Suppressor macrophage (primary cell): ENCODE measurements at regions not wholly inside any gene's neighbourhood (a gene's known extent, or its start where the extent isn't known, plus 50 kb on each side); places are given as distances from the start of the nearest gene placed in this dataset.

ENCODE experiments used
- DNase-seq, 4 experiments: peaks; one replicate each; pipeline ENCODE4 v3.0.0-alpha.2; 2020 to 2022

DNA sequence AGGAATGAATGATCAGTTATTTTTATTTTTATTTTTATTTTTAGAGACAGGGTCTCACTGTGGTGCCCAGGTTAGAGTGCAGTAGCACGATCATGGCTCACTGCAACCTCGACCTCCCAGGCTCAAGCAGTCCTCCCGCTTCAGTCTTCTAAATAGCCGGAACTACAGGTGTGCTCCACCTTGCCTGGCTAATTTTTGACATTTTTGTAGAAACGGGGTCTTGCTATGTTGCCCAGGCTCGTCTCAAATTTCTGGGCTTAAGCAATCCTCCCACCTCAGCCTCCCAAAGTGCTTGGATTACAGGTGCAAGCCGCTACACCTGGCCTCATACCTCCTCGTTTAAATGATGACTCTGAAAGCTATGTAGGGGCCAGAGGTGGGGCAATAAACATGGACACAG lies 706.0 kb downstream of the MED13L start:
- DNase-seq, result no peak

DNA sequence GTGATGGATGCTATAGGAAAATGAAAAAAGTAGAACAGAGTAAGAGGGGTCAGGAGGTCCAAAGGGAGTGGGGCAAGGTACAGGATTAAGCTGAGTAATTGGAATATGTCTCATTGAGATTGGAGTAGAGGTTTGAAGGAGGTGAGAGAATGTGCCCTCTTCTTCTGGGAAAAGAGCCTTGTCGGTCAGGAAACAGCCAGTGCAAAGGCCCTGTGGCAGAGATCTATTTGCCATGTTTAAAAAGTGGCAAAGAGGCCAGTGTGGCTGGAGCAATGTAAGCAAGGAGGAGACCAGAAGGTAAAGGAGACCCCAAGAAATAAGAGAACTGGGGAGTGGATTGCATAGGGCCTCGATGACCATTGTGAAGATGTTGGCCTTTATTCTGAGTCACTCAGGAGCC lies 706.5 kb downstream of the MED13L start:
- DNase-seq, result no peak

DNA sequence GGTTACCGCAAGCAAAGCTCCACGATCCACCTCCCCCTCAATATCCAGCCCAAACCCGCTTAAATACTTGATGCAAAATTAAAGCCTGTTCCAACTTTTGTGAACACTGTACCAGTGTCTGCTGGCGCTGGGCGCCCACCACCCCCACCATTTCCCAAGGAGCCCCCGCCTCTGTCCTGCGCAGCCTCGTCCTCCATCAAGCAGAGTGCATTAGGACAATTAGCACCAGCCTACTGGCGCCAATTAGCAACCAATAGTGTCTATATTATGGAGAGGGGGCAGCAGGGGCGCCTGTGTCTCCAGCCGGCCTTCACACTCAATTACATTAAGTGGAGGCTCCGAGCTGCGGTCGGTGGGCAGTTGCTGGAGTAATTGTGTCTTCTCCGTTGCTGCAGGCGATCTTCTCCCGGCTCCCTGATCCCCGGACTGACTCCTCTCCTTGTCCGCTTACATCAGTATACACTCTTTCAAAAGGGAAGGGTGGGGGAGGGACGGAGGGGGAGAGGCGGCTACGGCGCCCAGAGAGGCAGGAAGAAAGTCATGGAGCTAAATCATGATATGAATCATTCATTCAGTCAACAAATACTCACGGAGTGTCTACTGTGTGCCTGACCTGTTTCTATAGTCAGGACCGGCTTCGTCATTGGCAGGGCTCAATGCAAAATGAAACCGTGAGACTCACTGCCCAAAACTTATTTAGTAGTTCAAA lies 707.3 kb downstream of the MED13L start:
- no peak for DNase-seq

DNA sequence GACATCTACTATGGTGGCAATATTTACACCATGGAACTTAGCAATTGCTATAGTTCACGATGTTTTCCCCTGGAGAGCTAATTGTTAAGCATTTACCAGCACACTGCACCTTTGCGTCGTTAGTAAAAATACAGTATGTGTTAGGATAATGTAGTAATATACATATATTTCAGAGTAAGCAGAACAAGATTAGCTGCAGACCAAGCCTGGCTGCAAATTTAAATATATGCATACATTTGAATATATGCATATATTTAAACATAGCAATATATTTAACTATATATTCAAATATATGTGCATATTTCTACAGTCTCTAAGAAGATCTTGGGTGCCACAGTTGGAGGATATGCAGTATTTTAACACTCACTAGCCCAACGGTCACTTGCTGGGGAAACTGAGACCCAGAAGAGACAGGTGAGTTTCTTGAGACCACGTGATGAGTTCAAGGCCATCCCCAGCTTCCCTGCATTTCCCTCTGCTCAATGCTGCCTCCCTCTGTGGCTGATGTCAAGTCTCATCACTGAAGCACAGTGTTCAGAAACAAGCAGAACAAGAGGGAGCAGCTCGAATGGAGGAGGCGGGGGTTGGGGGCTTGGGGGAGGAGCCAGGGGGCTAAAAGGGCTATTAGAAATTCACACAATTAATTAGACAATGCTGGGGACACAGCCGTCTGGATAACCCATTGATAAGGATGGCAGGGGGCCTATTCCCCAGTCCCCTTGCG lies 708.0 kb downstream of the MED13L start:
- no peak for DNase-seq

DNA sequence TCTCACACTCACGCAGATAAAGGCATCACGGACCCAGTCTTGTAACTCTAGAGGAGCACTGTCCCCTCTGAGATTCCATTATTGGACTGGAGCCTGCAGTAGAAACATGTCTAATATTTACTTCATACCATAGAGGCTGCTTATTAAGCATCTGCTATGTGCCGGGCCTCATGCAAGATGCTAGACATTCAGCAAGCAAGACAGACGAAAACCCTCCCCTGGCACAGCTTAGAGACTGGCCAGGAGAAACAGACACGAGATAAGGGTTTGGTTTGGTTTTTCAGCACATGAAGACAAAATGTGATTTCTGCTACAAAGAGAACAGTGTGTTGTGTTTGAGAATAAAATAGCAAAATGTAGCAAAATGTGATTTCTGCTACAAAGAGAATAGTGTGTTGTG lies 719.2 kb downstream of the MED13L start:
- no peak for DNase-seq

DNA sequence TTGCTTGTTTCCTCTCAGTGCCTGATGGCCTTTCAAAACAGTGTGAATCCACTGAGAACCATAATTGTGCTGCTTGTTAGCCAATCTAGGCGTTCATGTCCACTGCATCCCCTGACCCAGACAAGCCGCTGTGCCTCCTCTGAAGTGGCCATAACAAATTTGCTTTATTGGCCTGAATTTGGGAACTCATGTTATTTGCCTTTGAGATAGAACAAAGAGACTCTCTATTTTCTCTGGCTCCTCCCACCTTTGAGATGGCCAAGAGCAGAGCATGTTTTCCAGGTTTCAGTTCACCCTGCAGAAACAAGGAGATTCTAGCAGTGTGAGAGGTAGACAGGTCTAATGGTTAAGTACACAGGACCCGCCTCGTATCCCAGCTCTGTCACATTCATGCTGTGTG lies 723.9 kb downstream of the MED13L start:
- DNase-seq, result no peak

DNA sequence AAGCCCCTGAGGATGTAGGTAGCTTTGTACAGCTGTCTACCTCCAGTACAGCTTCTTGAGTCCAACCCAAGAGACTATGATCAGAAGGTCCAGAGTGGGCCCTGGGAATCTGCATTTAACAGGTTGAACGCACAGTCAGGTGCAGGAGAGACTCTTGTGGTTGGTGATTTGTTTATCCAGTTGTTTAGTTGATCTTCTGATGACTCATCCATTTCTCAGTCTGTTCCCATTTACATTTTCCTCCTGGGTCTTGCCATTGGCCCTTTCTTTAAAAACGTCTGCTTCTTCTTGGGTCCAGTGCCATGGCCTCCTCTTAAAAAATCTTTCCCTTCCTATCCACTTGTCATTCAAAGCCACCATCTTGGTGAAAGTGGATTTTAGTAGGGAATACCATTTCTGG lies 734.2 kb downstream of the MED13L start:
- no peak for DNase-seq

DNA sequence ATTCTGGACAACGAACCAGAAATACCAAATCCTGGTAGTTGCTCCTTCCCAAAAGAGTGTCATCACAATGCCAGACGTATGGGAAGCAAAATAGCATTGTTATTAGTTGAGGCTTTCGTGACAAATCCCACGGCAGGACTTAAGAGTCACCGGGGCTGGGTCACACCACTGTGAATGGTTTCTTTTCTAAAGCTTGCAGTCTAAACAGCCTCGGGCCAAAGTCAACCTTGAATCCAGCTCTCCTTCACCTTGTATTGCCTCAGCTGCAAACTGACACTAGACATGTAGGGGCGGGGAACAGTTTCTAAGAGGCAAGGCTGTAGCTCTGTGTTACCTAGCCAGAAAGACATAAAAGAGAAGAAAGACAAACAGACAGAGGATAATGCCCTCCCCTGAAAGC lies 734.8 kb downstream of the MED13L start:
- no peak for DNase-seq

DNA sequence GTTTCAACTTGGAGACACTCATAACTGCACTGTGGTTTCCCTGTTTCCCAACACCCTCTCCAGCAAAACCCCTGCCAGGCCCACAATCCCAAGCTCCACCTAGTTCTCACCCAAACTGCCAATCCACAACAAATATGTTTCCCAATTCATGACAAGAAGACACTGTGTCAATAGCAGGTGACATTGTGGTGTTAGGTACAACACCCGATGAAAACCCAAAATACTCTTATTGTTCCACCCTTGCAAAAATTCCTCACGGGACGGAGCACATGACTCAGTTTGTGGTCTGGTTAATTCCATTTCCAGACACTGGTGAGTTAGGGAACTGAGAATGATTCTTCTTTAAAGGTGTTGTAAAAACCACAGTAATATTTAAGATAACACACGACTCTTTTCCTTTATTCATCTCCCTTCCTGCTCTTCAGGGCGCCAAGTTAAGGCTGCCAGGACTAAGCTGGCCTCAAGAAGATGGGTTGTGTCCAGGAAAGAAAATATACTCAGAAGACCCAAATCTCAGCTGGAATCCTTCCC lies 735.5 kb downstream of the MED13L start:
- no peak for DNase-seq

DNA sequence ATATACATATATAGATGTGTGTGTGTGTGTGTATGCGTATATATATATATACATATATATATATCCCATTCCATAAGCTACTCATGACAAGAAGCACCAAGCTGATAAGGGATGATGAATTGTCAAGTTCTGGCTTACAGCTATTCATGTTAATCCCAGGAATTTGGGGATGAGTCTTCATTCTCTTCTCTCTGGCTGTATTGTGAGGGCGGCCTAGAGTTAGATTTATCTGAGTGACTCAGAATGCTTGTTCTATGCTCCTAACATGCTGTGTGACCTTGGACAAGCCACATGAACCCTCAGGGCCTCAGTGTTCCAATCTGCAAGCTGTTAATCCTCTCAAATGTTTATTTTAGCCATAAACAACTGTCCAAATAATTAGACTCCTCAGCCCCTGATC lies 749.0 kb downstream of the MED13L start:
- no peak for DNase-seq

DNA sequence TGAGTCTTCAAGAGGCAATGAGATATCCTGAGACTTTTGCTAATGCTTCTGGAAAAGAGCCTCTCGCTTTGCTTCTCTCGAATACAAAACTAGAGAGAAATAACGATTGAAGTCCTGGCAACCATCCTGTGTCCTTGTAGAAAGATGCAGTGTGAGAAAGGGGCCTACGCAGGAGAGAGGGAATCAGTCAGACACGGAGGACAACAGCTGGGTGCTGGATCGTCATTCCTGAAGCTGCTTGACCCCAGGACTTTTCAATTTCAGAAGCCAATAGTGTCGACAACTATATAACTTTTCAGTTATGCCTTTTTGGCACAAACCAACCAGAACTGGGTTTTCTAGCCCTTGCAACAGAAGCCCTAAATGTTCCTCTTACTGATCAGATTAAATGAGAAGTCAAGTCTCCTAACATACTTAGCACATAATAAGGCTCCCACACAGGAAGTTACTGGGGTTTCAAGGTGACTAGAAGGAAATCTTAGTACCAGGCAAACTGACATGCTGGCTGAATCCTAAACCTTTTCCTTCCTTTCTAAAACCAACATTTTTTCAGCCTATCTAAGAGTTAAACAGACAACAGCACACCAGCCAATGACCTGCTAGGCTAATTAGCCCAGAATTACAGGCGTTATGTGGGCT lies 755.6 kb downstream of the MED13L start:
- DNase-seq, result no peak

DNA sequence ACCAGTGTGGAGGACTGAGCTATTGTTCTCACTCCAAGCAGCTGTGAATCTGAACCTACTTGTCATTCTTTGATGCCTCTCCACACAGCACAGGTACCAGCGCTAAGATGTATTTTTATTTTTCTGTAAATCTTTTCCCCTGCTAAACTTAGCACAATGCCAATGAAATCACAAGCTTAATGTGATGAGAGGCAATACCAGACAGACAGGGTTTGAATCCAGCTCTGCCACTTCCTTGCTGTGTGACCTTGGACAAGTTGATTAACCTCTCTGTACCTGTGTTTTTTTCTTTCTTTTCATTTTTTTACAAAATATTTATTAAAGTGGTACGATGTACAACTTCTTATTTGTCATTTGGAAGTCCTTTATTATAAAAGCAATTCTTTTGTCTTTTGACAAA lies 757.6 kb downstream of the MED13L start:
- no peak for DNase-seq

DNA sequence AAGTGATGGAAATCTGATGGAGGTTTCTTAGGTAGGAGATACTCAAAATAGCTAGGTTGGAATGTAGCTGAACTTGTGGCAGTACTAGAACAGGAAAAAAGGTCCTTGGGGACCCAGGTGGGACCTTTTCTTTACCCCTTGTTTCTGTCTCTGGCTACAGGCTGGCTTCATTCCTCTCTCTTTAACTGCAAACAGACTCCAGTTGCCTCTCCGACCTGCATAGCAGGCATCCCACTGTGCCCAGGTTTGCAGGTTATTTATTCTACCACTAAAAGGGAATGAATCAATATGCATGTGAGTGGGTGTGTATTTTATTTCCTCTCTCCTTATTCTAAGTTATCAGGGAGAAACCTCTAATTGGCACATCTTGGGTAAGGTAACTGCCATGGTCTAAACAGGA lies 758.1 kb downstream of the MED13L start:
- DNase-seq, result no peak

DNA sequence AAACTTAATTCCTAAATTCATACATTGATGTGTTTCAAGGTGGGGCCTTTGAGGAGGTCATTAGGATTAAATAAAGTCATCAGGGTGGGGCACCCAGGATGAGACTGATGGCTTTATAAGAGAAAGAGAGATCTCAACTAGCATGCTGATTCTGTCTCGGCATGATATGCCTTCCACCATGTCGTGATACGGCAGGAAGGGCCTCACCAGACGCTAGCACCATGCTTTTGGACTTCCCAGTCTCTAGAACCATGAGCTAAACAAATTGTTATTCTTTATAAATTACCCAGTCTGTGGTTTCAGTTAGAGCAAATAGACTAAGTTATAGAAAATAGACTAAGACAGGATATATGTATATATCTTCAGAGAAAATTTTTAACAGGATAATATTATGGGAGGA lies 759.6 kb downstream of the MED13L start:
- no peak for DNase-seq

DNA sequence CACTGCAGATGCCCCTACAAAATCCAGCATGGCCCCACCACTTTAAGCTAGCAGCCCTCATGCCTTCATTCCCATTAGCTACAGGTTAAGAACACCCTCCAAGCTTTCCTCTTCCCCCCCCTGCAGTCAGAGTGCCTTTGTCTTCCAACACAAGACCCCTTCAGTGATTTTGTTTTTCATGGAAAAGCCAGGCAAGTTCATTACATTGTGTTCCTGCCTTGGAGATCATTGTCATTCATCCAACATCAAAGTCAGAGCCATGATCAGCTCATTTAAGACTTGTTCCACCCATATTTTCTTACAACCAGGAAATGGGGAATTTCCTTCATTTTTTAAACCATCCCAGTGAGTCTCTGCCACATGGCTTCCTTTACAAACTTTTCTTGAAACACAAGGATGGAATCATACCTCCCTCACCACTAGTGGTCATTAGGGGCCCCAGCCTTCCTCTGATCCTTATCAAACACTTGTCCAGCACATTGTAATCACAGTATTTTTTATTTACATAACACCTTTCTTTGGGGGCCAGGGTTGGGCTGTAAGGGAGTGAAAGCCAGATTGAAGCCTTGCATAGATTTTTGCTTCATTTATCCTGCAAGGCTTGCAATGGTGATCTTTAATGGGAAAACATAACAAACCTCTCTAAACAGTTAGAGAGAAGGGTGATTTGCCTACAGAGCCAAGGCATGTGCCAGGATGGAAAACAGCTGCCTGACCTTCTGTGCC lies 765.3 kb downstream of the MED13L start:
- DNase-seq, result no peak

DNA sequence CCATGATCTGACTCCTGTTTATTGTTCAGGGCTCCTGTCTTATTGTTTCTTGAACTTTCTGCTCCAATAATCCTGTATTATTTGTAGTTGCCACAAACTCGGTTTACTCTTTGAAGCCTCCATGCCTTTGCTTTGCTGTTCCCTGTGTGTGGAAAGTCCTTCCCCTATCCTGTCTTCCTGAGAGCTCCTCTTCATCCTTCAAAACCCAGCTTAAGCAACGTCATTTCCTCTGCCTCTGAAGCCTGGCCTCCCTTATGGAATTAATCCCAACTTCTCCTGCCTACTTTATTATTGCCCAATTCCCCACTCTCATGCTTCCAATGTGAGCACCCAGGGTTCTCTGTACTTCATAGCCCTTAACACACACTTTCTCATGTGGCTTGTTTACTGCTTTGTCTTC lies 766.2 kb downstream of the MED13L start:
- no peak for DNase-seq

DNA sequence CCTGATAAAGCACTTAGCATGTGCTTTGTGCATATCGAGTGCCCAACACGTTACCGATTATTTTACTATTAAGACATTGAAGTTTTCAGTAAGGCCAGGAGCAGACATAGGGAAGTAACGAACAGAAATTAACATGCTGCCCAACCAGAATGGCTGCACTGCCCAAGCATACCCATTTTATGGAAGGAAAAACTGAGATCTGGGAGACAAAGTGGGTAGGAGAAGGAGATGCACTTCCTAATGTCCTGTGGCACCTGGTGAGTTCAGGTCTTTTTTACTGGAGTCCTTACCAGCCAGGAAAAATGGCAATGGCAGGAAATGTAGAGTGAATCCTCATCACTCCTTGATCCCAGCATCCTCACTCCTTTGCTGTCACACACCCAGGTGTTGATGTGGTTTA lies 768.5 kb downstream of the MED13L start:
- DNase-seq, result no peak

DNA sequence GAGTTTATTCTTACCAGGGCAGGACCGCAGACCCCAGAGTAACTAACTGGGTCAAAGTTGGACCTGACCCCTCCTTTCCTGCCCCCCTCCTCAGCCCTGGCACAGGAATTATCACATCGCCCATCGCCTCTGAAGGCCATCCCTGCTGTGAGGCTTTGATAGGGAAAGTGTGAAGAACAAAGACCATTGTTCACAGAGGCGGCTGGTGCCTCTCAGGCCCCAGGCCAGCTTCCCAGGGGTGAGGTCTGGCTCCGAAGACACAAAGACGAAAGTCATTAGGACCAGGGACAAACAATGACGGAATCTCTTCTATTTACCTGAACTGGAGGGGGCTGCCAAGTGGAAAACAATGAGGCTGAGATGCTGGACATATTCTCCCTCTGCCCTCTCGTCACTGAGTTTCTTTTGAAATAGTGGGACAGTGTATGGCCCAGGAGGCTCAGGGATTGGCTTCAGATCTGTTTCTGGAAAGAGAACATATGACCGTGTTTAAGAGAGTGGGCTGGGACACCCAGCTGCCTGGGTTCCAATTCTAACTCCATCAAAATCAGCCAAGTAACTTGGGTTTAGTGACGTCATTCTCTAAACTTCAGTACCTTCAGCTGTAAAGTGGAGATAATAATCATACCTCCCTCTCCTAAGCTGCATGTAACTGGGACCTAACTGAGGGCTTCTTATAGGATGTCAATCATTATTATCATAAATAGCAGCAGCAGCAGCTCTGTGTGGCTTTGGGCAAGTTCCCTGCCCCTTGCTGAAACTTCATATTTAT lies 769.4 kb downstream of the MED13L start:
- DNase-seq, result no peak

DNA sequence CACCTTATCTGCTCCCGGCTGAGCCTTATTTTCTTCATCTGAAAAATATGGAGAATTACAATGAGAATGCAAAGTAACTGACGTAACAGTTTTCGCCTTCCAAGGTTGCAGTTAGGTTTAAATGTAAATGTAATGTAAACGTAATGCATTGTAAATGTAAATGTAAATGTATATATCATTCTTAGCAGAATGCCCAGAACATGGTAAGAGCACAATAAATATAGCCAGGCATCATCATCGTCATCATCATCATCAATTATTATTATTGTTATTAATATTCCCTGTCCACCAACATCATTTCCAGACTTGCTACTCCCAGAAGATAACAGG lies 770.0 kb downstream of the MED13L start:
- DNase-seq, result no peak

DNA sequence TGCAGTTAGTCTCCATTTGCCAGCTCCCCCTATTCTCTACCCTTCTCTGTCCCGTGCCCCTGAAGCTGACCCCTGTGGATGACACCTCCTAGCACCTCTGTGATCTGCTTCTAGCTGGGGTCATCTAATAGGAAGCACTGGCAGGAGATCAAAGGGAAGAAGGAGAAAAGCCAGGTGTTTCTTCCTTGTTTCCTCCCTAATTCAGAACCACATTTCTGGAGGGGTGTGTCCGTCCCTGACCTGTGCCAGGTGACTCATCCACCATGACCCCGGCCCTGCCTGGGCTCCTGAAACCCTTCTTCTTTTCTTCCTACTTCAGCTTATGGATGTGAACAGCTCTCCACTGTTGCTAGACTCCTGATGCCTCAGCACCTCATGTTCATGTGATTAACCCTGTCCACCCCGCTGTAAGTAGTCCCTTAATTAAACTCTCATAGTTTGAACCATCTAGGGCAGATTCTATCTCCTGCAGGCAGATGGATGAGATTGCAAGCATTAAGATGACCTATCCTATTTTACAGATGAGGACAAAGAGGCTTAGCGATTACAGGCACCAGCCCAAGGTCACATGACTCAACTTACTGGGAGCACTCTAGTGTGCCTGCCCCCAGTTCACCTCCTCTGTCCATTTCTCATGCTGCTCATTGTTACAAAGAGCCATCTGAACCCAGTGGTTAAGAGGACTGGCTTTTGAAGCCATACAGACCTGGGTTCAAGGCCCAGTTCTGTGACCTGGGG lies 770.5 kb downstream of the MED13L start:
- DNase-seq, result no peak
